ENCODE measurements at regions not wholly inside any gene's neighbourhood (a gene's known extent, or its start where the extent isn't known, plus 50 kb on each side); places are given as distances from the start of the nearest gene placed in this dataset.

DNA sequence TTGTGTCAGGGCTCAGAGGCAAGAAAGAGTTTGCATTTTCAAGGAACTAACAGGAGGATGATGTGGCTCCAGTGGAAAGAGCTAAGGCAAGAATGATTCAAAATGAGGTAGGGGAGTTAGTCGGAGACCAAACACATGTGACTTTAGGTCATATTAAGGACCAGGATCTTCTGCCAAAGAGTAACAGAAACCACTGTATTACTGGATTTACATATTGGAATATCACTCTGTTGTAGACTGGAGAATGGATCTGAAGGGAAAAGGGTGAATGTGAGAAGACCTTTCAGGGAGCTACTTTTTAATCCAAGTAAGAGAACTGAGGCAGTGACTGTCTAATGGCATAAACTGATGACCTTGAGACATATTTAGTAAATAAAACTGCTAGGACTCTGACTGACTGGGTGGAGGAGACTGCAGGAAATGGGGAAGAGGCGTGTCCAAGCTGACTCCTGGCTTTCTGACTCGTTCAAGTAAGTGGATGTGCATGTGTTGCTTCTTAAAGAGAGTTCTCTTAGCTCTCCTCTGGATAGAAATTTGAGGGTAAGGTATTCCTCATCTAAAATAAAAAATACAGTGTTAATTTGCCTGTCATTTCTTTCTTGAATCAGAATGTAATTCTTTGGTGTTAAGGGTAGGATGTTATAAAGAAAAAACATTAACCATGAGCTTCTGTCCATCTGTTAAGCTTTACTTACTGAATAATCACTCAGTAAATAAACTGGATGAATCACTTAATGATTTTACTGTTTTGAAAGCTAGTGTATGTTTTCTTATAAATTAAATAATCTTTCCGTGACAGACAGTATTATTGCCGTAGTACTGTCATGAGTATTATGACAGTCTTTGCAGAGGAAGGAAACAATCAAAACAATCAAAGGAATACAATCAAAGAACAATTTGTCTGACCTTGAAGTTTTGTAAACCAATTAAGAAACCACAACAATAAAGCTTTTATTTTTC lies 58.3 kb upstream of the CFAP20DC start:
- no peak for TF ChIP-seq RFX5 (IDR thresholded peaks at IDR 0.05)
- TF ChIP-seq POLR2A (IDR thresholded peaks at IDR 0.05; ENCODE audit: low read length), result no peak
- TF ChIP-seq, protein P1, sequence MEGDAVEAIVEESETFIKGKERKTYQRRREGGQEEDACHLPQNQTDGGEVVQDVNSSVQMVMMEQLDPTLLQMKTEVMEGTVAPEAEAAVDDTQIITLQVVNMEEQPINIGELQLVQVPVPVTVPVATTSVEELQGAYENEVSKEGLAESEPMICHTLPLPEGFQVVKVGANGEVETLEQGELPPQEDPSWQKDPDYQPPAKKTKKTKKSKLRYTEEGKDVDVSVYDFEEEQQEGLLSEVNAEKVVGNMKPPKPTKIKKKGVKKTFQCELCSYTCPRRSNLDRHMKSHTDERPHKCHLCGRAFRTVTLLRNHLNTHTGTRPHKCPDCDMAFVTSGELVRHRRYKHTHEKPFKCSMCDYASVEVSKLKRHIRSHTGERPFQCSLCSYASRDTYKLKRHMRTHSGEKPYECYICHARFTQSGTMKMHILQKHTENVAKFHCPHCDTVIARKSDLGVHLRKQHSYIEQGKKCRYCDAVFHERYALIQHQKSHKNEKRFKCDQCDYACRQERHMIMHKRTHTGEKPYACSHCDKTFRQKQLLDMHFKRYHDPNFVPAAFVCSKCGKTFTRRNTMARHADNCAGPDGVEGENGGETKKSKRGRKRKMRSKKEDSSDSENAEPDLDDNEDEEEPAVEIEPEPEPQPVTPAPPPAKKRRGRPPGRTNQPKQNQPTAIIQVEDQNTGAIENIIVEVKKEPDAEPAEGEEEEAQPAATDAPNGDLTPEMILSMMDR (IDR thresholded peaks at IDR 0.05), result no peak
- no peak for TF ChIP-seq SMC3 (IDR thresholded peaks at IDR 0.05)
- TF ChIP-seq BHLHE40 (IDR thresholded peaks at IDR 0.05; ENCODE audit: low read depth, low read length), result no peak
- TF ChIP-seq EP300 (IDR thresholded peaks at IDR 0.05), result no peak
- TF ChIP-seq HOXA7 (CRISPR knock-in tag; IDR thresholded peaks at IDR 0.05), result no peak
- no peak for TF ChIP-seq JUN (IDR thresholded peaks at IDR 0.05)
- no peak for TF ChIP-seq FOSL2 (IDR thresholded peaks at IDR 0.05)
- no peak for TF ChIP-seq FOSL2 (CRISPR knock-in tag; IDR thresholded peaks at IDR 0.05)
- no peak for TF ChIP-seq MAZ (IDR thresholded peaks at IDR 0.05; ENCODE audit: borderline replicate concordance, low read depth, low read length)
- TF ChIP-seq, protein P2, sequence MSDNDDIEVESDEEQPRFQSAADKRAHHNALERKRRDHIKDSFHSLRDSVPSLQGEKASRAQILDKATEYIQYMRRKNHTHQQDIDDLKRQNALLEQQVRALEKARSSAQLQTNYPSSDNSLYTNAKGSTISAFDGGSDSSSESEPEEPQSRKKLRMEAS (IDR thresholded peaks at IDR 0.05), result no peak
- no peak for TF ChIP-seq NPAS2 (CRISPR knock-in tag; IDR thresholded peaks at IDR 0.05; ENCODE audit: borderline replicate concordance)
- TF ChIP-seq, protein P3, sequence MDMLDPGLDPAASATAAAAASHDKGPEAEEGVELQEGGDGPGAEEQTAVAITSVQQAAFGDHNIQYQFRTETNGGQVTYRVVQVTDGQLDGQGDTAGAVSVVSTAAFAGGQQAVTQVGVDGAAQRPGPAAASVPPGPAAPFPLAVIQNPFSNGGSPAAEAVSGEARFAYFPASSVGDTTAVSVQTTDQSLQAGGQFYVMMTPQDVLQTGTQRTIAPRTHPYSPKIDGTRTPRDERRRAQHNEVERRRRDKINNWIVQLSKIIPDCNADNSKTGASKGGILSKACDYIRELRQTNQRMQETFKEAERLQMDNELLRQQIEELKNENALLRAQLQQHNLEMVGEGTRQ (IDR thresholded peaks at IDR 0.05), result no peak
- no peak for TF ChIP-seq ZNF302 (CRISPR knock-in tag; IDR thresholded peaks at IDR 0.05)
